Testis (tissue), 2 donors: ENCODE measurements at regions not wholly inside any gene's neighbourhood (a gene's known extent, or its start where the extent isn't known, plus 50 kb on each side); places are given as distances from the start of the nearest gene placed in this dataset.

ENCODE experiments used
- CTCF ChIP-seq, 3 experiments: fragments of 450-650 bp in 2 of 3; fragments of 200-600 bp in 1 of 3; sonication (generic) in 1 of 3; IDR thresholded peaks; one replicate each; pipeline ENCODE4 v1.5.1; 2016 to 2019; ENCODE audit warnings: antibody characterized with exemption in 3 of 3, mild to moderate bottlenecking in 2 of 3, moderate library complexity in 1 of 3
- POLR2A ChIP-seq: fragments of 450-650 bp; IDR thresholded peaks from one replicate; pipeline ENCODE4 v1.6.1; 2017; ENCODE audit warnings: antibody characterized with exemption, mild to moderate bottlenecking, moderate library complexity

- no peak for TF ChIP-seq CTCF (IDR thresholded peaks at IDR 0.05)
- TF ChIP-seq POLR2A = no peak
These were observed 111.5 kb upstream of the ELAC2 start for GRCh38 chr17:13129356-13129755.
